ENCODE measurements at regions not wholly inside any gene's neighbourhood (a gene's known extent, or its start where the extent isn't known, plus 50 kb on each side); places are given as distances from the start of the nearest gene placed in this dataset.

GRCh38 chr7:117931314-117931713, 58.1 kb upstream of the CTTNBP2 start:
- Histone ChIP-seq H2AK5ac (ENCODE audit: low read depth, low read length) (no peak overlapping the region), H4K91ac (ENCODE audit: insufficient read depth, low read depth, low read length) (no peak overlapping the region), H2BK120ac (ENCODE audit: low read depth, low read length) (no peak overlapping the region), H3K56ac (ENCODE audit: extremely low read depth, insufficient read depth, low read length) (no peak overlapping the region), H2BK20ac (ENCODE audit: low read depth, low read length) (no peak overlapping the region), H3K4me1 (ENCODE audit: control insufficient read depth, insufficient read depth, low read length) (no peaks in the 10 kb centered on the region), H4K8ac (ENCODE audit: low read depth in 2 of 2, low read length in 2 of 2) (no peak overlapping the region), H3K4me3 (ENCODE audit: insufficient read depth, low read depth, low read length) (no peak overlapping the region), H2BK15ac (ENCODE audit: low read depth, low read length) (no peak overlapping the region), H3K18ac (ENCODE audit: low read depth, low read length) (no peak overlapping the region), H3K9me3 (ENCODE audit: control insufficient read depth, insufficient read depth, low read length) (no peaks in the 10 kb centered on the region), H2AK9ac (replicated peaks; ENCODE audit: low read depth, low read length, poor library complexity) (no peak overlapping the region), H4K20me1 (ENCODE audit: insufficient read depth, low read length) (no peaks in the 10 kb centered on the region), H3K27me3 (ENCODE audit: control insufficient read depth, insufficient read depth, low read length) (no peaks in the 10 kb centered on the region), H3K36me3 (ENCODE audit: control insufficient read depth, insufficient read depth, low read length) (no peaks in the 10 kb centered on the region), H3K4me2 (ENCODE audit: low read depth, low read length) (no peak overlapping the region), H2BK5ac (ENCODE audit: low read depth, low read length, poor library complexity, severe bottlenecking) (no peak overlapping the region), H3K23ac (ENCODE audit: low read depth, low read length) (no peak overlapping the region), H4K5ac (ENCODE audit: low read depth, low read length) (no peak overlapping the region), H3K9me1 (ENCODE audit: insufficient read depth, low read length) (no peaks in the 10 kb centered on the region), H3K27ac (ENCODE audit: insufficient read depth, low read length) (no peak overlapping the region), H3K9ac (ENCODE audit: low read depth, low read length) (no peak overlapping the region), H3K4ac (ENCODE audit: low read depth, low read length) (no peak overlapping the region), H2AFZ (replicated peaks; ENCODE audit: low read length, poor library complexity) (no peak overlapping the region), H3K14ac (replicated peaks; ENCODE audit: low read depth, low read length) (no peak overlapping the region), H3K79me1 (ENCODE audit: low read depth in 1 of 2, low read length in 2 of 2) (no peaks in the 10 kb centered on the region)
- in situ Hi-C loops (cut with MboI; ENCODE audit: low sequenced_read_pairs) (no loop called here), dilution Hi-C loops (cut with HindIII; ENCODE audit: low sequenced_read_pairs, unreplicated experiment) (no loop called here), intact Hi-C loops (cut with micrococcal nuclease) (no loop called here)
- BruUV-seq (replicated peaks): no TSS peak
- ChIA-PET POLR2A (ENCODE audit: unreplicated experiment) (no interaction called here), CTCF (no interaction called here)
- no peak for DNase-seq
- TF ChIP-seq NFE2L2 (IDR thresholded peaks at IDR 0.05; ENCODE audit: low read depth, low read length) (no peak), MXI1 (IDR thresholded peaks at IDR 0.05; ENCODE audit: borderline replicate concordance, low read depth, low read length) (no peak), MAZ (IDR thresholded peaks at IDR 0.05; ENCODE audit: borderline replicate concordance, low read depth, low read length) (no peak), CTCF (conservative IDR thresholded peaks at IDR 0.05; ENCODE audit: low read depth, low read length) (no peak), BHLHE40 (IDR thresholded peaks at IDR 0.05; ENCODE audit: low read depth, low read length) (no peak), CEBPB (IDR thresholded peaks at IDR 0.05; ENCODE audit: low read depth, low read length) (no peak), SMC3 (IDR thresholded peaks at IDR 0.05; ENCODE audit: low read depth, low read length) (no peak), USF2 (IDR thresholded peaks at IDR 0.05; ENCODE audit: low read depth, low read length) (no peak), RFX5 (IDR thresholded peaks at IDR 0.05; ENCODE audit: low read depth, low read length) (no peak), MAFK (IDR thresholded peaks at IDR 0.05; ENCODE audit: low read depth, low read length) (no peak), POLR2A (IDR thresholded peaks at IDR 0.05; ENCODE audit: low read depth, low read length) (no peak), RCOR1 (IDR thresholded peaks at IDR 0.05; ENCODE audit: insufficient replicate concordance, low read length) (no peak), FOS (IDR thresholded peaks at IDR 0.05; ENCODE audit: low read depth, low read length) (no peak), RAD21 (IDR thresholded peaks at IDR 0.05; ENCODE audit: low read length) (no peak), CHD1 (IDR thresholded peaks at IDR 0.05; ENCODE audit: low read depth, low read length) (no peak)
- TF ChIP-seq, protein P1, sequence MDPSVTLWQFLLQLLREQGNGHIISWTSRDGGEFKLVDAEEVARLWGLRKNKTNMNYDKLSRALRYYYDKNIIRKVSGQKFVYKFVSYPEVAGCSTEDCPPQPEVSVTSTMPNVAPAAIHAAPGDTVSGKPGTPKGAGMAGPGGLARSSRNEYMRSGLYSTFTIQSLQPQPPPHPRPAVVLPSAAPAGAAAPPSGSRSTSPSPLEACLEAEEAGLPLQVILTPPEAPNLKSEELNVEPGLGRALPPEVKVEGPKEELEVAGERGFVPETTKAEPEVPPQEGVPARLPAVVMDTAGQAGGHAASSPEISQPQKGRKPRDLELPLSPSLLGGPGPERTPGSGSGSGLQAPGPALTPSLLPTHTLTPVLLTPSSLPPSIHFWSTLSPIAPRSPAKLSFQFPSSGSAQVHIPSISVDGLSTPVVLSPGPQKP (IDR thresholded peaks at IDR 0.05; ENCODE audit: borderline replicate concordance, low read depth, low read length): no peak
- WGBS, 2 experiments (ENCODE audit: extremely low coverage in 2 of 2, insufficient read length in 1 of 2): no CpG with 5 or more reads among the region's 5 CpGs
- no peak for ATAC-seq (ENCODE audit: low read depth)

All from IMR-90 (cell line).